OCI-LY1 (cell line): ENCODE measurements at regions not wholly inside any gene's neighbourhood (a gene's known extent, or its start where the extent isn't known, plus 50 kb on each side); places are given as distances from the start of the nearest gene placed in this dataset.

Experiments used
- CTCF ChIP-seq: fragments of 200-600 bp; sonication (generic), shearing (Covaris generic); IDR thresholded peaks from 2 replicates; pipeline ENCODE4 v1.5.1; 2017; ENCODE audit warnings: mild to moderate bottlenecking, antibody characterized with exemption, low read length, moderate library complexity, mixed read lengths
- EZH2 ChIP-seq: fragments of 200-600 bp; sonication (generic), shearing (Covaris generic); IDR thresholded peaks from 2 replicates; pipeline ENCODE4 v1.8.0; 2017; ENCODE audit warnings: borderline replicate concordance, mixed run types, mild to moderate bottlenecking, antibody characterized with exemption, low read length, moderate library complexity, mixed read lengths

GRCh38 chr10:105596749-105597148 lies 955.7 kb downstream of the SORCS3 start:
- TF ChIP-seq CTCF, result no peak
- no peak for TF ChIP-seq EZH2
